Prostate gland (tissue), 2 donors: ENCODE measurements at regions not wholly inside any gene's neighbourhood (a gene's known extent, or its start where the extent isn't known, plus 50 kb on each side); places are given as distances from the start of the nearest gene placed in this dataset.
"Not testable (repeated sequence)": the region's sequence is repeated elsewhere in the genome, so short reads cannot be mapped to it uniquely, and the experiment has no call there.

Source experiments
- POLR2A ChIP-seq: fragments of 450-650 bp; IDR thresholded peaks from one replicate; pipeline ENCODE4 v1.6.1; 2016; ENCODE audit warnings: antibody characterized with exemption, mild to moderate bottlenecking
- POLR2AphosphoS5 ChIP-seq: sonication (generic); formaldehyde crosslinking; IDR thresholded peaks from one replicate; pipeline ENCODE4 v1.6.1; 2017; ENCODE audit warnings: antibody characterized with exemption
- TF ChIP-seq, protein P1 (sequence below), 4 experiments: fragments of 200-600 bp in 2 of 4; fragments of 450-650 bp in 2 of 4; sonication (generic) in 2 of 4; IDR thresholded peaks; 1 replicate in 3 of 4; 2 replicates in 1 of 4; pipeline ENCODE4 v1.5.1; 2016 to 2019; ENCODE audit warnings: antibody characterized with exemption in 4 of 4, mild to moderate bottlenecking in 2 of 4, moderate library complexity in 2 of 4

DNA sequence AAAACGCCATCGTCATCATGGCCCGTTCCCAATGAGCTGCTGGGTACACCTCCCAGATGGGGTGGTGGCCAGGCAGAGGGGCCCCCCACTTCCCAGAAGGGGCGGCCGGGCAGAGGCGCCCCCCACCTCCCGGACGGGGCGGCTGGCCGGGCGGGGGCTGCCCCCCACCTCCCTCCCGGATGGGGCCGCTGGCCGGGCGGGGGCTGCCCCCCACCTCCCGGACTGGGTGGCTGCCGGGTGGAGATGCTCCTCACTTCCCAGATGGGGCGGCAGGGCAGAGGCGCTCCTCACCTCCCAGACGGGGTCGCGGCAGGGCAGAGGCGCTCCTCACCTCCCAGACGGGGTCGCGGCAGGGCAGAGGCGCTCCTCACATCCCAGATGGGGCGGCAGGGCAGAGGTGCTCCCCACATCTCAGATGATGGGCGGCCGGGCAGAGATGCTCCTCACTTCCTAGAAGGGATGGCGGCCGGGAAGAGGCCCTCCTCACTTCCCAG, 215.4 kb upstream of the TBL1XR1 start:
- TF ChIP-seq, protein P1, sequence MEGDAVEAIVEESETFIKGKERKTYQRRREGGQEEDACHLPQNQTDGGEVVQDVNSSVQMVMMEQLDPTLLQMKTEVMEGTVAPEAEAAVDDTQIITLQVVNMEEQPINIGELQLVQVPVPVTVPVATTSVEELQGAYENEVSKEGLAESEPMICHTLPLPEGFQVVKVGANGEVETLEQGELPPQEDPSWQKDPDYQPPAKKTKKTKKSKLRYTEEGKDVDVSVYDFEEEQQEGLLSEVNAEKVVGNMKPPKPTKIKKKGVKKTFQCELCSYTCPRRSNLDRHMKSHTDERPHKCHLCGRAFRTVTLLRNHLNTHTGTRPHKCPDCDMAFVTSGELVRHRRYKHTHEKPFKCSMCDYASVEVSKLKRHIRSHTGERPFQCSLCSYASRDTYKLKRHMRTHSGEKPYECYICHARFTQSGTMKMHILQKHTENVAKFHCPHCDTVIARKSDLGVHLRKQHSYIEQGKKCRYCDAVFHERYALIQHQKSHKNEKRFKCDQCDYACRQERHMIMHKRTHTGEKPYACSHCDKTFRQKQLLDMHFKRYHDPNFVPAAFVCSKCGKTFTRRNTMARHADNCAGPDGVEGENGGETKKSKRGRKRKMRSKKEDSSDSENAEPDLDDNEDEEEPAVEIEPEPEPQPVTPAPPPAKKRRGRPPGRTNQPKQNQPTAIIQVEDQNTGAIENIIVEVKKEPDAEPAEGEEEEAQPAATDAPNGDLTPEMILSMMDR (IDR thresholded peaks at IDR 0.05): not testable (repeated sequence)
- not testable (repeated sequence) for TF ChIP-seq POLR2A, POLR2AphosphoS5
